PFSK-1 (cell line): ENCODE measurements at regions not wholly inside any gene's neighbourhood (a gene's known extent, or its start where the extent isn't known, plus 50 kb on each side); places are given as distances from the start of the nearest gene placed in this dataset.

Experiments used
- FOXP2 ChIP-seq: optimal IDR thresholded peaks from 2 replicates; pipeline ENCODE3; 2011; ENCODE audit warnings: borderline replicate concordance, control low read depth, inconsistent platforms; ENCODE audit not compliant: insufficient read depth; ENCODE audit errors: extremely low read length, extremely low read depth
- POLR2AphosphoS5 ChIP-seq: IDR thresholded peaks from 2 replicates; pipeline ENCODE4 v1.6.1; 2012; ENCODE audit warnings: low read depth, mild to moderate bottlenecking, control low read depth, low read length, moderate library complexity
- REST ChIP-seq, 2 experiments: IDR thresholded peaks; 2 replicates each; pipeline versions ENCODE4 v1.6.1 to v1.8.0; 2011 to 2012; ENCODE audit warnings: low read depth in 2 of 2, low read length in 2 of 2, control low read depth in 1 of 2, inconsistent platforms in 1 of 2, mild to moderate bottlenecking in 1 of 2, moderate library complexity in 1 of 2; ENCODE audit not compliant: insufficient read depth in 1 of 2
- SIN3A ChIP-seq: IDR thresholded peaks from 2 replicates; pipeline ENCODE4 v1.6.1; 2012; ENCODE audit warnings: mild to moderate bottlenecking, low read length, moderate library complexity, borderline replicate concordance; ENCODE audit not compliant: insufficient read depth
- TAF1 ChIP-seq: IDR thresholded peaks from 2 replicates; pipeline ENCODE4 v1.6.1; 2012; ENCODE audit warnings: low read length, control low read depth, borderline replicate concordance; ENCODE audit not compliant: insufficient read depth

- no peak for TF ChIP-seq SIN3A
- TF ChIP-seq POLR2AphosphoS5: no peak
- TF ChIP-seq TAF1: no peak
- no peak for TF ChIP-seq REST (IDR thresholded peaks at IDR 0.05; ENCODE audit: insufficient read depth in 1 of 2, low read depth in 2 of 2, low read length in 2 of 2)
- TF ChIP-seq FOXP2: no peak
These were observed 112.6 kb upstream of the CSF3R start for GRCh38 chr1:36595349-36595748.
